HEK293 (cell line): ENCODE measurements at regions not wholly inside any gene's neighbourhood (a gene's known extent, or its start where the extent isn't known, plus 50 kb on each side); places are given as distances from the start of the nearest gene placed in this dataset.

ENCODE experiments used
- CTCF ChIP-seq: fragments of 450-650 bp; formaldehyde crosslinking; IDR thresholded peaks from 2 replicates; pipeline ENCODE4 v1.5.1; 2016; ENCODE audit warnings: missing biosample characterization, missing genetic modification characterization
- KLF10 ChIP-seq: fragments of 450-650 bp; IDR thresholded peaks from 2 replicates; pipeline ENCODE4 v1.5.1; 2018; ENCODE audit warnings: missing biosample characterization, mild to moderate bottlenecking, missing genetic modification characterization
- ZNF280D ChIP-seq: fragments of 450-650 bp; formaldehyde crosslinking; IDR thresholded peaks from 2 replicates; pipeline ENCODE4 v1.5.1; 2016; ENCODE audit warnings: missing biosample characterization, missing genetic modification characterization
- ZNF660 ChIP-seq: fragments of 450-650 bp; IDR thresholded peaks from 2 replicates; pipeline ENCODE4 v1.5.1; 2018; ENCODE audit warnings: missing biosample characterization, mild to moderate bottlenecking, missing genetic modification characterization
- ZNF76 ChIP-seq: fragments of 450-650 bp; formaldehyde crosslinking; IDR thresholded peaks from 2 replicates; pipeline ENCODE4; 2016; ENCODE audit warnings: low read depth, missing biosample characterization, missing genetic modification characterization, borderline replicate concordance

- TF ChIP-seq CTCF (tag by site-specific recombination) (no peak), ZNF76 (tag by site-specific recombination) (no peak), ZNF280D (no peak), ZNF660 (no peak), KLF10 (no peak)
Observed at GRCh38 chr11:97893612-97894011, 1127.1 kb upstream of the CNTN5 start.
